ENCODE measurements at regions not wholly inside any gene's neighbourhood (a gene's known extent, or its start where the extent isn't known, plus 50 kb on each side); places are given as distances from the start of the nearest gene placed in this dataset.

GRCh38 chr2:58769111-58769863 lies 528.2 kb upstream of the FANCL start:
- TF ChIP-seq CTCF (IDR thresholded peaks at IDR 0.05; ENCODE audit: low read length) (no peak), EZH2 (optimal IDR thresholded peaks at IDR 0.05; ENCODE audit: low read depth, low read length) (no peak)

Data from MM.1S (cell line).